HL-60 (cell line): ENCODE measurements at regions not wholly inside any gene's neighbourhood (a gene's known extent, or its start where the extent isn't known, plus 50 kb on each side); places are given as distances from the start of the nearest gene placed in this dataset.

Experiments
- POLR2AphosphoS5 ChIP-seq: IDR thresholded peaks from 2 replicates; pipeline ENCODE4 v1.6.1; 2012; ENCODE audit warnings: low read depth
- SPI1 ChIP-seq: IDR thresholded peaks from 2 replicates; pipeline ENCODE4 v1.6.1; 2012; ENCODE audit warnings: low read depth, mild to moderate bottlenecking, borderline replicate concordance

GRCh38 chr4:13830449-13830848 lies 202.9 kb upstream of the BOD1L1 start:
- TF ChIP-seq POLR2AphosphoS5: no peak
- no peak for TF ChIP-seq SPI1
